HCT116 (cell line): ENCODE measurements at regions not wholly inside any gene's neighbourhood (a gene's known extent, or its start where the extent isn't known, plus 50 kb on each side); places are given as distances from the start of the nearest gene placed in this dataset.

Experiments
- ATAC-seq: fragments of 200-7000 bp; cut with Tn5 transposase; 2 replicates; pipeline ENCODE4 v1.9.1; 2020; ENCODE audit warnings: mild to moderate bottlenecking, moderate library complexity
- BruUV-seq: library from RNA; stranded (reverse); fragments of 400-500 nt; replicated peaks from 2 replicates; lab custom pipeline; 2021; lab: Mats Ljungman, UMichigan
- CTCF ChIA-PET: fragments of 300-600 bp; sonication (Branson Sonifier 250); formaldehyde crosslinking; loops from one replicate; lab custom pipeline; 2021; ENCODE audit warnings: antibody characterized with exemption; lab: Charles Lee
- POLR2A ChIA-PET: fragments of 300-600, 350-600 bp; sonication (Branson Sonifier 250); formaldehyde crosslinking; loops from one replicate; lab custom pipeline; 2021; ENCODE audit warnings: antibody characterized with exemption; lab: Charles Lee
- RAD21 ChIA-PET, 2 experiments: fragments of 300-600 bp; sonication (Branson Sonifier 250); formaldehyde crosslinking; loops; one replicate each; lab custom pipeline; 2023; ENCODE audit warnings: low total read pairs in 2 of 2; ENCODE audit not compliant: uncharacterized antibody in 2 of 2, unreplicated experiment in 2 of 2, low non-redundant PET in 1 of 2; lab: Charles Lee
- DNase-seq: peaks from one replicate; pipeline ENCODE4 v3.0.0-alpha.2; 2010; ENCODE audit warnings: low read depth, low spot score
- H2AFZ ChIP-seq: fragments of 200-600 bp; shearing (Covaris generic), sonication (generic); 2 replicates; pipeline ENCODE4 v1.6.1; 2017; ENCODE audit warnings: low read depth, mixed run types, mixed read lengths, antibody characterized with exemption, low read length; ENCODE audit not compliant: poor library complexity, severe bottlenecking
- H3K27ac ChIP-seq: 2 replicates; pipeline ENCODE4 v1.5.1; 2012; ENCODE audit warnings: low read depth, low read length
- H3K27me3 ChIP-seq: fragments of 200-600 bp; sonication (generic); 2 replicates; pipeline ENCODE4 v1.6.1; 2016; ENCODE audit warnings: mixed run types, low read length, mixed read lengths; ENCODE audit not compliant: insufficient read depth
- H3K36me3 ChIP-seq, 2 experiments: fragments of 200-500 bp in 1 of 2; fragments of 200-600 bp in 1 of 2; sonication (Bioruptor generic) in 1 of 2; sonication (generic) in 1 of 2; 2 replicates each; pipeline versions ENCODE4 v1.5.1 to v1.6.1; 2014 to 2016; ENCODE audit warnings: low read length in 2 of 2, inconsistent platforms in 1 of 2, mixed read lengths in 1 of 2, mixed run types in 1 of 2; ENCODE audit not compliant: insufficient read depth in 2 of 2, control insufficient read depth in 1 of 2
- H3K4me1 ChIP-seq, 2 experiments: fragments of 200-600 bp in 1 of 2; sonication (generic) in 1 of 2; 2 replicates each; pipeline versions ENCODE4 v1.5.1 to v1.6.1; 2012 to 2017; ENCODE audit warnings: low read length in 2 of 2, inconsistent platforms in 1 of 2, mild to moderate bottlenecking in 1 of 2, mixed read lengths in 1 of 2, mixed run types in 1 of 2, moderate library complexity in 1 of 2; ENCODE audit not compliant: insufficient read depth in 2 of 2, control insufficient read depth in 1 of 2
- H3K4me2 ChIP-seq: fragments of 200-600 bp; sonication (generic); 2 replicates; pipeline ENCODE4 v1.6.1; 2017; ENCODE audit warnings: mixed run types, low read length, mixed read lengths
- H3K4me3 ChIP-seq, 2 experiments: fragments of 200-600 bp in 1 of 2; sonication (generic) in 1 of 2; replicated peaks in 1 of 2; 2 replicates each; pipeline ENCODE4 v1.5.1; 2011 to 2016; ENCODE audit warnings: low read length in 2 of 2, control low read depth in 1 of 2, low read depth in 1 of 2, mild to moderate bottlenecking in 1 of 2, mixed read lengths in 1 of 2, mixed run types in 1 of 2
- H3K79me2 ChIP-seq: fragments of 200-600 bp; sonication (generic); 2 replicates; pipeline ENCODE4 v1.6.1; 2017; ENCODE audit warnings: mild to moderate bottlenecking, mixed run types, low read length, moderate library complexity, mixed read lengths; ENCODE audit not compliant: insufficient read depth
- H3K9ac ChIP-seq: fragments of 200-600 bp; sonication (generic); 2 replicates; pipeline ENCODE4 v1.6.1; 2016; ENCODE audit warnings: low read length, mixed read lengths
- H3K9me2 ChIP-seq: fragments of 200-600 bp; sonication (generic), shearing (Covaris generic); 2 replicates; pipeline ENCODE4 v1.6.1; 2017; ENCODE audit warnings: mixed run types, mild to moderate bottlenecking, moderate library complexity; ENCODE audit not compliant: insufficient read depth
- H3K9me3 ChIP-seq, 2 experiments: fragments of 200-500 bp in 1 of 2; fragments of 200-600 bp in 1 of 2; sonication (Bioruptor generic) in 1 of 2; sonication (generic) in 1 of 2; 2 replicates each; pipeline ENCODE4 v1.6.1; 2014 to 2017; ENCODE audit warnings: low read length in 2 of 2, mixed read lengths in 2 of 2, inconsistent platforms in 1 of 2, low read depth in 1 of 2, mild to moderate bottlenecking in 1 of 2, mixed run types in 1 of 2, moderate library complexity in 1 of 2; ENCODE audit not compliant: control insufficient read depth in 1 of 2, insufficient read depth in 1 of 2
- H4K20me1 ChIP-seq: fragments of 200-600 bp; sonication (generic), shearing (Covaris generic); 2 replicates; pipeline ENCODE4 v1.6.1; 2017; ENCODE audit warnings: mixed run types, mild to moderate bottlenecking, moderate library complexity; ENCODE audit not compliant: insufficient read depth
- CBX3 ChIP-seq: IDR thresholded peaks from 2 replicates; pipeline ENCODE4 v1.6.1; 2012; ENCODE audit warnings: low read depth
- CEBPB ChIP-seq: IDR thresholded peaks from 2 replicates; pipeline ENCODE4 v1.6.1; 2012; ENCODE audit warnings: low read depth
- EGR1 ChIP-seq: IDR thresholded peaks from 2 replicates; pipeline ENCODE4 v1.6.1; 2012; ENCODE audit warnings: low read depth
- ELF1 ChIP-seq: IDR thresholded peaks from 2 replicates; pipeline ENCODE4 v1.6.1; 2012; ENCODE audit warnings: low read depth, borderline replicate concordance
- EZH2 ChIP-seq: fragments of 200-600 bp; sonication (generic); IDR thresholded peaks from 2 replicates; pipeline ENCODE4 v1.6.1; 2017; ENCODE audit warnings: antibody characterized with exemption, mixed run types
- FOSL1 ChIP-seq: IDR thresholded peaks from 2 replicates; pipeline ENCODE4 v1.6.1; 2012; ENCODE audit warnings: low read depth
- JUND ChIP-seq: IDR thresholded peaks from 2 replicates; pipeline ENCODE4 v1.6.1; 2012
- RAD21 ChIP-seq: IDR thresholded peaks from 2 replicates; pipeline ENCODE4 v1.6.1; 2012; ENCODE audit warnings: low read depth, mild to moderate bottlenecking
- SP1 ChIP-seq: IDR thresholded peaks from 2 replicates; pipeline ENCODE4 v1.6.1; 2012; ENCODE audit warnings: low read depth
- SRF ChIP-seq: IDR thresholded peaks from 2 replicates; pipeline ENCODE4 v1.6.1; 2012; ENCODE audit warnings: low read depth
- ZFX ChIP-seq: fragments of 450-650 bp; IDR thresholded peaks from 2 replicates; pipeline ENCODE4 v1.6.1; 2017
- ZNF274 ChIP-seq: fragments of 200-500 bp; sonication (Bioruptor generic); IDR thresholded peaks from 2 replicates; pipeline ENCODE4 v1.6.1; 2014; ENCODE audit warnings: mild to moderate bottlenecking, low read depth, low read length, inconsistent platforms
- intact Hi-C: fragments of 100-400 bp; cut with micrococcal nuclease; formaldehyde crosslinking; loops from 2 replicates; pipeline ENCODE4 v1.10.0; 2022
- TF ChIP-seq, protein P1 (sequence below): IDR thresholded peaks from 2 replicates; pipeline ENCODE4 v1.6.1; 2012

- H3K27ac ChIP-seq, result no peak overlapping the region
- H3K79me2 ChIP-seq, result no peaks in the 10 kb centered on the region
- H3K4me1 ChIP-seq, result no peaks in the 10 kb centered on the region
- DNase-seq (no peak), ATAC-seq (no peak)
- ChIA-PET CTCF (no interaction called here), POLR2A (no interaction called here), RAD21 (no interaction called here)
- no peaks in the 10 kb centered on the region for H3K36me3 ChIP-seq
- no peak overlapping the region for H3K9ac ChIP-seq
- TF ChIP-seq JUND, result no peak
- intact Hi-C loops, result no loop called here
- no peak overlapping the region for H3K4me3 ChIP-seq
- no peak overlapping the region for H2AFZ ChIP-seq
- no peaks in the 10 kb centered on the region for H3K9me2 ChIP-seq
- no TSS peak for BruUV-seq
- no peaks in the 10 kb centered on the region for H4K20me1 ChIP-seq
- no peak overlapping the region for H3K4me2 ChIP-seq
- H3K27me3 ChIP-seq, result no peaks in the 10 kb centered on the region
- H3K9me3 ChIP-seq, result no peaks in the 10 kb centered on the region
These were observed 494.3 kb downstream of the EPM2A start for GRCh38 chr6:145241039-145241438.

- TF ChIP-seq SRF, result no peak
- no peak for TF ChIP-seq SP1
- no peak for TF ChIP-seq EZH2
- TF ChIP-seq RAD21, result no peak
- TF ChIP-seq CEBPB, result no peak
- TF ChIP-seq FOSL1, result no peak
- TF ChIP-seq ZNF274, result no peak
- no peak for TF ChIP-seq ELF1
- no peak for TF ChIP-seq JUND
- no peak for TF ChIP-seq ZFX
- TF ChIP-seq, protein P1, sequence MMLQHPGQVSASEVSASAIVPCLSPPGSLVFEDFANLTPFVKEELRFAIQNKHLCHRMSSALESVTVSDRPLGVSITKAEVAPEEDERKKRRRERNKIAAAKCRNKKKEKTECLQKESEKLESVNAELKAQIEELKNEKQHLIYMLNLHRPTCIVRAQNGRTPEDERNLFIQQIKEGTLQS, result no peak
- TF ChIP-seq CBX3, result no peak
- TF ChIP-seq EGR1, result no peak
- Histone ChIP-seq H4K20me1 (no peaks in the 10 kb centered on the region), H3K36me3 (no peaks in the 10 kb centered on the region), H3K27me3 (no peaks in the 10 kb centered on the region), H3K9me3 (no peaks in the 10 kb centered on the region), H2AFZ (no peak overlapping the region), H3K79me2 (no peaks in the 10 kb centered on the region), H3K4me2 (no peak overlapping the region), H3K9me2 (no peaks in the 10 kb centered on the region), H3K9ac (no peak overlapping the region), H3K4me3 (no peak overlapping the region), H3K4me1 (no peaks in the 10 kb centered on the region), H3K27ac (no peak overlapping the region)
- BruUV-seq, result no TSS peak
- no peak for DNase-seq
- RAD21 ChIA-PET, result no interaction called here
- CTCF ChIA-PET, result no interaction called here
- no peak for ATAC-seq
- intact Hi-C loops, result no loop called here
- POLR2A ChIA-PET, result no interaction called here
These were observed 493.6 kb downstream of the EPM2A start for GRCh38 chr6:145241721-145242120.
